Endothelial cell of umbilical vein (primary cell): ENCODE measurements at regions not wholly inside any gene's neighbourhood (a gene's known extent, or its start where the extent isn't known, plus 50 kb on each side); places are given as distances from the start of the nearest gene placed in this dataset.

Source experiments
- BruUV-seq: library from RNA; stranded (reverse); fragments of 400-500 nt; replicated peaks from 2 replicates; lab custom pipeline; 2021; lab: Mats Ljungman, UMichigan
- CTCF ChIA-PET: fragments of 300-600, 350-600 bp; sonication (Branson Sonifier 250); formaldehyde crosslinking; loops from one replicate; lab custom pipeline; 2021; ENCODE audit warnings: antibody characterized with exemption, inconsistent platforms; lab: Charles Lee
- POLR2A ChIA-PET: fragments of 300-600, 350-600 bp; sonication (Branson Sonifier 250); formaldehyde crosslinking; loops from one replicate; lab custom pipeline; 2021; ENCODE audit warnings: antibody characterized with exemption, inconsistent platforms; lab: Charles Lee
- DNase-seq: peaks from one replicate; pipeline ENCODE4 v3.0.0-alpha.2; 2011; ENCODE audit warnings: low read depth, low spot score
- FAIRE-seq: peaks from 2 replicates; lab custom pipeline; 2011; peaks lifted over from hg19 to GRCh38; lab: Jason Lieb, UNC
- H2AFZ ChIP-seq: 2 replicates; pipeline ENCODE4 v1.6.0; 2012; ENCODE audit warnings: low read depth, low read length, control low read depth, inconsistent platforms
- H3K27ac ChIP-seq: 2 replicates; pipeline ENCODE4 v1.5.1; 2011; ENCODE audit warnings: low read depth, mild to moderate bottlenecking, control low read depth, low read length, moderate library complexity; ENCODE audit not compliant: insufficient read depth
- H3K27me3 ChIP-seq, 2 experiments: 2 replicates each; pipeline versions ENCODE4 v1.6.0 to v1.6.1; 2011; ENCODE audit warnings: low read length in 2 of 2, mixed read lengths in 1 of 2; ENCODE audit not compliant: control insufficient read depth in 2 of 2, insufficient read depth in 2 of 2
- H3K36me3 ChIP-seq, 2 experiments: 2 replicates in 1 of 2; 3 replicates in 1 of 2; pipeline ENCODE4 v1.5.1; 2011; ENCODE audit warnings: low read length in 2 of 2, mild to moderate bottlenecking in 1 of 2, moderate library complexity in 1 of 2; ENCODE audit not compliant: control insufficient read depth in 2 of 2, insufficient read depth in 2 of 2; ENCODE audit errors: extremely low read depth in 1 of 2
- H3K4me1 ChIP-seq: 3 replicates; pipeline ENCODE4 v1.5.1; 2011; ENCODE audit warnings: mild to moderate bottlenecking, low read length; ENCODE audit not compliant: control insufficient read depth, insufficient read depth; ENCODE audit errors: extremely low read depth
- H3K4me2 ChIP-seq: 2 replicates; pipeline ENCODE4 v1.6.1; 2011; ENCODE audit warnings: low read length, control low read depth, mixed read lengths; ENCODE audit not compliant: insufficient read depth
- H3K4me3 ChIP-seq, 3 experiments: fragments of 200-600 bp in 1 of 3; sonication (generic), shearing (Covaris generic) in 1 of 3; replicated peaks in 1 of 3; 2 replicates each; pipeline ENCODE4 v1.5.1; 2011 to 2016; ENCODE audit warnings: control low read depth in 3 of 3, low read length in 3 of 3, mild to moderate bottlenecking in 2 of 3, inconsistent platforms in 1 of 3, low read depth in 1 of 3, moderate library complexity in 1 of 3; ENCODE audit not compliant: insufficient read depth in 1 of 3
- H3K79me2 ChIP-seq: 2 replicates; pipeline ENCODE4 v1.6.0; 2012; ENCODE audit warnings: low read length, inconsistent platforms; ENCODE audit not compliant: control insufficient read depth, insufficient read depth
- H3K9ac ChIP-seq: replicated peaks from 2 replicates; pipeline ENCODE3; 2011; ENCODE audit warnings: low read length, control low read depth; ENCODE audit not compliant: insufficient read depth; ENCODE audit errors: extremely low read depth
- H3K9me1 ChIP-seq: replicated peaks from 3 replicates; pipeline ENCODE4 v1.6.0; 2011; ENCODE audit warnings: mild to moderate bottlenecking, low read length; ENCODE audit not compliant: control insufficient read depth, insufficient read depth; ENCODE audit errors: extremely low read depth
- H3K9me3 ChIP-seq: replicated peaks from 2 replicates; pipeline ENCODE4 v1.5.1; 2012; ENCODE audit warnings: low read length, inconsistent platforms; ENCODE audit not compliant: control insufficient read depth, insufficient read depth
- H4K20me1 ChIP-seq: replicated peaks from 2 replicates; pipeline ENCODE3; 2011; ENCODE audit warnings: mild to moderate bottlenecking, low read length; ENCODE audit not compliant: control insufficient read depth, insufficient read depth; ENCODE audit errors: extremely low read depth
- EZH2 ChIP-seq: IDR thresholded peaks from 2 replicates; pipeline ENCODE4 v1.6.1; 2012; ENCODE audit warnings: borderline replicate concordance, low read depth, mild to moderate bottlenecking, moderate library complexity, low read length, inconsistent platforms; ENCODE audit not compliant: severe bottlenecking
- FOS ChIP-seq: IDR thresholded peaks from 2 replicates; pipeline ENCODE4 v1.6.1; 2011; ENCODE audit warnings: mild to moderate bottlenecking, low read length, moderate library complexity, borderline replicate concordance; ENCODE audit not compliant: insufficient read depth
- GATA2 ChIP-seq: IDR thresholded peaks from 2 replicates; pipeline ENCODE4 v1.7.0; 2011; ENCODE audit warnings: low read depth, mild to moderate bottlenecking, moderate library complexity, mixed read lengths, low read length; ENCODE audit not compliant: insufficient read length, insufficient read depth
- JUN ChIP-seq: IDR thresholded peaks from 2 replicates; pipeline ENCODE4 v1.6.1; 2011; ENCODE audit warnings: borderline replicate concordance, low read depth; ENCODE audit not compliant: insufficient read length, insufficient read depth
- POLR2AphosphoS5 ChIP-seq: IDR thresholded peaks from 2 replicates; pipeline ENCODE4 v1.6.1; 2012; ENCODE audit warnings: low read depth, mild to moderate bottlenecking, control low read depth, low read length, moderate library complexity; ENCODE audit not compliant: insufficient read depth
- dilution Hi-C: fragments of 300-500 bp; cut with MboI; formaldehyde crosslinking; loops from one replicate; pipeline ENCODE4 v1.15.0; 2019; ENCODE audit warnings: low sequenced_read_pairs; ENCODE audit not compliant: extremely low pct_ligation_motif_present
- intact Hi-C: fragments of 100-400 bp; cut with micrococcal nuclease; formaldehyde crosslinking; loops from one replicate; pipeline ENCODE4 v1.10.0; 2022
- TF ChIP-seq, protein P1 (sequence below), 2 donors: IDR thresholded peaks; 1 replicate in 1 of 2; 2 replicates in 1 of 2; pipeline ENCODE4 v1.5.1; 2011; ENCODE audit warnings: low read length in 2 of 2, mild to moderate bottlenecking in 2 of 2, moderate library complexity in 2 of 2, control low read depth in 1 of 2, inconsistent platforms in 1 of 2, low read depth in 1 of 2; ENCODE audit not compliant: insufficient read depth in 1 of 2; ENCODE audit errors: extremely low read depth in 1 of 2

DNA sequence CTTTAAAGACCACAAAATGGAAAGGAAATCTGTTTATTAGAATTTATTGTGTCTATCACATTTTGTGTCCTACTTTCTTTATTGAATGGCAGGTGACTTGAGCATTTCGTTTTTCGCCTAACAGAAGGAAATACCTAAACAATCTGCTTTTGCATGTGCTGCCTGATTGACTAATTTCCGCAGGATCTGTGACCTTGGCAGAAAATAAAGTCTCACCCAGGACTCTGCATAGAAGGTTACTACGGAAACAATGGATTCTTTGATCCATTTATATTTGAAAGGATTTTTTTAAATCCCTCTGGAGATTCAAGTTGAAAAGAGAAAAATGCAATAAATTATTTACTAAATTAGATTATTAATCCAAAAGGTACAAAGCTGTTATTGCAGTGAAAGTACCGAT lies 61.0 kb upstream of the CAST start:
- TF ChIP-seq POLR2AphosphoS5 (peak; percentile 18), FOS (peak; percentile 74), EZH2 (no peak), JUN (peak; percentile 84), GATA2 (peak; percentile 72)
- peaks cover 48% of the 10 kb centered on the region for H3K4me1 ChIP-seq
- H4K20me1 ChIP-seq = no peaks in the 10 kb centered on the region
- peaks cover 85% of the 10 kb centered on the region for H3K79me2 ChIP-seq
- DNase-seq (peak; percentile 89), FAIRE-seq (peak; percentile 86)
- H3K4me2 ChIP-seq = peak overlapping the region; percentile 72
- intact Hi-C loops (loop anchor here (1.0 kb wide), 9 partner anchors 17 to 742 kb away; no protein-coding TSS in a partner anchor), dilution Hi-C loops (no loop called here)
- BruUV-seq = TSS peak; percentile 40
- no peaks in the 10 kb centered on the region for H3K9me1 ChIP-seq
- no peaks in the 10 kb centered on the region for H3K9me3 ChIP-seq
- peak overlapping the region in 1 of 3 experiments; percentile 21 for H3K4me3 ChIP-seq
- peaks cover 0 to 6% of the 10 kb centered on the region in 2 experiments for H3K36me3 ChIP-seq
- no peaks in the 10 kb centered on the region for H3K27me3 ChIP-seq
- ChIA-PET POLR2A (no interaction called here), CTCF (interaction anchor here (0.8 to 5.0 kb wide), 30 partner anchors 9 to 752 kb away, joined by 3 to 158 read pairs (median 5); partner anchors contain the start of gene CAST)
- peak overlapping the region; percentile 83 for H3K9ac ChIP-seq
- peak overlapping the region; percentile 3 for H2AFZ ChIP-seq
- H3K27ac ChIP-seq = peak overlapping the region; percentile 90

DNA sequence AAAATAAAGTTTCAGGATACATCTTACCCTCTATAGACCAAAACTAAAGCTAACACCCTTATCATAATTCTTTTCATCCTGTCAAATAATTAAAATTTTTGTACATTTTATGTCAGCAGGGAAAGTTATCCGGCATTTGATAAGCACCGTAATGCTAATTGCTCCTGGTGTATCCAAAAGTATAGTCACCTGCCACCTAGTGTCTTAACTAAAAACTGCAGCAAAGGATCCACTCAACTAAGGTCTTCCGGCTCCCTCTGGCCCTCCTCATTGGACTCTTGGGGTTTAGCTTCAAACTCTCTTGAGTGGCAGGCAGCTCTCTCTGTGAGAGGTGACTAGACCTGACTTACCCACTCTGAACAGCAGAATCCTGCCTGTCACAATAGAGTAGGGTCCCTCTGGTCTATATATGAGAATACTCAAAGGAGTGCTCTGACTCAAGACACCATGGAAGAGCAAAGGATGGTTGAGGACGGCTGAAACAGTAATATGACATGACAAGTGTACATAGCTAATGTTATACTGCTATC lies 60.4 kb upstream of the CAST start:
- Histone ChIP-seq H2AFZ (no peak overlapping the region), H3K4me2 (peak overlapping the region; percentile 72)
- peak; percentile 80 for FAIRE-seq

More for the DNA sequence above, 60.4 kb upstream of the CAST start:
- peaks cover 43% of the 10 kb centered on the region for H3K4me1 ChIP-seq
- intact Hi-C loops = loop anchor here (1.0 kb wide), 9 partner anchors 17 to 742 kb away; no protein-coding TSS in a partner anchor
- peak overlapping the region; percentile 90 for H3K27ac ChIP-seq
- DNase-seq = peak; percentile 87
- CTCF ChIA-PET = interaction anchor here (0.8 to 5.0 kb wide), 31 partner anchors 10 to 753 kb away, joined by 3 to 158 read pairs (median 5); partner anchors contain the start of gene CAST
- no peaks in the 10 kb centered on the region for H3K27me3 ChIP-seq
- no peaks in the 10 kb centered on the region for H3K9me1 ChIP-seq
- H3K9ac ChIP-seq = peak overlapping the region; percentile 83
- POLR2A ChIA-PET = no interaction called here
- H3K9me3 ChIP-seq = no peaks in the 10 kb centered on the region
- no TSS peak for BruUV-seq
- peaks cover 83% of the 10 kb centered on the region for H3K79me2 ChIP-seq
- no peaks in the 10 kb centered on the region for H4K20me1 ChIP-seq
- TF ChIP-seq FOS = no peak
- TF ChIP-seq, protein P1, sequence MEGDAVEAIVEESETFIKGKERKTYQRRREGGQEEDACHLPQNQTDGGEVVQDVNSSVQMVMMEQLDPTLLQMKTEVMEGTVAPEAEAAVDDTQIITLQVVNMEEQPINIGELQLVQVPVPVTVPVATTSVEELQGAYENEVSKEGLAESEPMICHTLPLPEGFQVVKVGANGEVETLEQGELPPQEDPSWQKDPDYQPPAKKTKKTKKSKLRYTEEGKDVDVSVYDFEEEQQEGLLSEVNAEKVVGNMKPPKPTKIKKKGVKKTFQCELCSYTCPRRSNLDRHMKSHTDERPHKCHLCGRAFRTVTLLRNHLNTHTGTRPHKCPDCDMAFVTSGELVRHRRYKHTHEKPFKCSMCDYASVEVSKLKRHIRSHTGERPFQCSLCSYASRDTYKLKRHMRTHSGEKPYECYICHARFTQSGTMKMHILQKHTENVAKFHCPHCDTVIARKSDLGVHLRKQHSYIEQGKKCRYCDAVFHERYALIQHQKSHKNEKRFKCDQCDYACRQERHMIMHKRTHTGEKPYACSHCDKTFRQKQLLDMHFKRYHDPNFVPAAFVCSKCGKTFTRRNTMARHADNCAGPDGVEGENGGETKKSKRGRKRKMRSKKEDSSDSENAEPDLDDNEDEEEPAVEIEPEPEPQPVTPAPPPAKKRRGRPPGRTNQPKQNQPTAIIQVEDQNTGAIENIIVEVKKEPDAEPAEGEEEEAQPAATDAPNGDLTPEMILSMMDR (IDR thresholded peaks at IDR 0.05; ENCODE audit: extremely low read depth in 1 of 2, insufficient read depth in 1 of 2, low read depth in 1 of 2, low read length in 2 of 2) = peak; percentile 71
- dilution Hi-C loops = no loop called here
- peak overlapping the region in 1 of 3 experiments; percentile 21 for H3K4me3 ChIP-seq
- peaks cover 0 to 2% of the 10 kb centered on the region in 2 experiments for H3K36me3 ChIP-seq
